T-helper 1 cell (primary cell): ENCODE measurements at regions not wholly inside any gene's neighbourhood (a gene's known extent, or its start where the extent isn't known, plus 50 kb on each side); places are given as distances from the start of the nearest gene placed in this dataset.
"Not testable (repeated sequence)": the region's sequence is repeated elsewhere in the genome, so short reads cannot be mapped to it uniquely, and the experiment has no call there.

Experiments
- DNase-seq, 5 donors: peaks; one replicate each; pipeline ENCODE4 v3.0.0-alpha.2; 2012 to 2020

DNA sequence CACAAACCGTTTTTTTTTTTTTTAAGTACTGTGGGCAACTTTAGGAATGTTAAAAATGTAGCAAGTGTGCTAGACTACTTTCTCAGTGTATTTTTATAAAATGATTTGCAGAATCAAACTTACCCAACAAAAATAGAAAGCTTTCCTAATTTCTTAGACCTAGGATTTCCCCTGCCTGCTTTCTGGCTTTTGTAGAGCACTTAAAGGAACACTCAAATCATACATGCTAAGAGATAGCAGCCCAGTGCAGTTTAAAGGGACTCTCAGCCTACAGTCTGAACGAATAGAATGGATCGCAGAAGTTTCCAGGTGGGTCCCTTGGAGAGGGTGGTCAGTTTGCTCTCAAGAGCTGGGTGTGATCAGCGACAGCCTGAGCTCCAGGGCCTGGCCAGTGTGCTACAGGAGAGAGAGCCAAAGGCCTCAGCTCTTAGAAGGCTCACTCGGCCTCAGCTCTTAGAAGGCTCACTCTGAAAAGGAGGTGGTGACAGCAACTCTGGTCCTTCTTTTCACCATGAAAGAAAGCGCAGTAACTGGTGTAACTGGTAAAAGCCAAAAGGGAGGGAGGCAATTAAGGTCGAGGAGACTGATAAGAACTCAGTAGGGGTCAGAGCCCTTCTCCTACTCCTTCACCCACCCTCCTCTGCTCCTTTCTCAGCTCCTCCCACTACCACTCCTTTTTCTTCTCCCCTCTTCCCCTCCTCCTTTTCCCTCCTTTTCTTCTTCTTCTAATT, 142.4 kb downstream of the ZFP64 start:
- no peak for DNase-seq

DNA sequence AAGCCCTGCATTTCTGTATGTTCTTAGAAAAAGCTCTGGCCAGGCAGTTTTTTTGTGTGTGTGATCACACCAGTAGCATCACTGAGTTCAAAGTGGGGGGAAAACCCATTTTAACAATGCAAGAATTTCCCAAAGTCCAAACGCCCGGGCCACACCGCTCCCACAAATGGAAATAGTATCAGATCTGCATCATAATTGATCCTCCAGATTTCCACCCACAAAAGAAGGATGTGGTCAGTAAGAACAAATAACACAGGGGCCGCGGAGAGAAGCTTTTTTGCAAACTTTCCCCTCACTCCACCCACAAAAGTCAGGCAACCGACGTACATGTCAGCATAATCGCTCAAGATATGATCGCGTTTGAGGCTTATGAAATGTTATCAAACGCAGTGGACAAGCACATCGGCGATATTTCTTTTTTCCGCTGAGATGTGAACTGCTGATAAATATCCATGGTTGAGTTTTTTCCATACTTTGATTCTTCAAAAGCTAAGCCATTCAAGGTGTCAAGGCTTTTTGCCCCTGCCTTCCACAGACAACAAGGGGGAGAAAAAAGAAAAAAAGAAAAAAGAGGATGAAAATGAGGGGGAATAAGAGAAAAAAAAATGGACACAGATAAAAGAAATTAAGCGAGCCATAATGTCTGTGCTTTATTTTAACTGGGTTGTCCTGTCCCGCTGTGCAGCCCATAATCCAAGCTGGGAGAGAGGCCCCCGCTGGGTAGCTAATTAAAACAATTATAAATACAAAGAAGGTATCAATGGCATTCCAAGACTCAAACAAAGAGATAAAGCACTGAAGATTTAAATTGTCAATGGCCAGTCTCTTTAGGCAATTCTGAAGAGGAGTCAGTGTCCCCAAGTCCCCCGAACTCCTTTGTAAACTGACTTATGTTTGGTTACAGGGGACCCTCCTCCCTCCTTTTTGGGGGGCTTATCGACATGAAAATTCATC, 143.5 kb downstream of the ZFP64 start:
- DNase-seq = peak in 1 of 5 donors; percentile 47

DNA sequence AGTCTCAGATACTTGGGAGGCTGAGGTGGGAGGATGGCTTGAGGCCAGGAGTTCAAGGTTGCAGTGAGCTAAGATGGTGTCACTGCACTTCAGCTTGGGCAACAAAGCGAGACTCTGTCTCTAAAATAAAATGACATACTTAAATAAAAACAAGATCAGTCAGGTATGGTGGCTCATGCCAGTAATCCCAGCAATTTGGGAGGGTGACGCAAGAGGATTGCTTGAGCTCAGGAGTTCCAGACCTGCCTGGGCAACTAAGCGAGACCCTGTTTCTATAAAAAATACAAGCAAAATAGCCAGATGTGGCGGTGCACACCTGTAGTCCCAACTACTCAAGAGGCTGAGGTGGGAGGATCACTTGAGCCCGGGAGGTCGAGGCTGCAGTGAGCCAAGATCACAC, 149.6 kb downstream of the ZFP64 start:
- no peak for DNase-seq

DNA sequence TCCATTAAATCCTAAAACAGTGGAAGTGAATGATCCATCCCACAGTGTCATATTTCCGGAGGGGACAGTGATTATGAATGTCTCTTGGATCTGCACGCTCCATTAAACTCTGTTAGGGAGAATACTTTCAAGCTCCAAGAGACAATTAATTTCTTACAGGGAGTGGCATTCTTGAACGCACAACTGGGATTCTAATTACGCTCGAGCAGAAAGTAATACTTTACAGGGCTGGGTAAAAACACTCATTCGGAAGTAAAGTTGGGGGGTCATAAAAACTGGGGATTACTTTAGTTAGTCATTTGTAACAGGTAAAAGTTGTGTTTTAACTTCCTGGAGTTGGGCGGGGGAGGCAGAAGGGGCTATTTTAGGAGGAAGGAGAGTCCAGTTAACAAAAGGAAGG, 151.8 kb downstream of the ZFP64 start:
- no peak for DNase-seq

DNA sequence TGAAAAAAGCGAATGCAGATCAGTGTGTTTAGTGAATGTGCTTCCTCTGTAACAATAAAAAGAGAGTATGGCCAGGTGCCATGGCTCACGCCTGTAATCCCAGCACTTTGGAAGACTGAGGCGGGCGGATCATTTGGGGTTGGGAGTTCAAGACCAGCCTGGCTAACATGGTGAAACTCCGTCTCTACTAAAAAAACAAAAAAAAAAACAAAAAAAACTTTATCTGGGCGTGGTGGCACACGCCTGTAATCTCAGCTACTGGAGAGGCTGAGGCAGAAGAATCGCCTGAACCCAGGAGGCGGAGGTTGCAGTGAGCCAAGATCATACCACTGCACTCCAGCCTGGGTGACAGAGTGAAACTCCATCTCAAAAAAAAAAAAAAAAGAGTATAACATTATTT, 152.9 kb downstream of the ZFP64 start:
- DNase-seq = not testable (repeated sequence)

DNA sequence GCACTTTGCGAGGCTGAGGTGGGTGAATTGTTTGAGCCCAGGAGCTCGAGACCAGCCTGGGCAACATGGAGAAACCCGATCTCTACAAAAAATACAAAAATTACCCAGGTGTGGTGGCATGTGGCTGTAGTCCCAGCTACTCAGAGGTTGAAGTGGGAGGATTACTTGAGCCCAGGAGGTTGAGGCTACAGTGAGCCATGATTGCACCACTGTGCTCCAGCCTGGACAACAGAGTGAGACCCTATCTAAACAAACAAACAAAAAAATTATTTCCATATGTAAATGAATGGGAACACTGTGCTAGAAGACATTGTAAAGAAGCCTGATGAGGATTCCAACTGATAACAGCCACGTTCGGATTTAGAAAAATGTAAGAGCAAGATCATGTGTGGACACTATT, 154.2 kb downstream of the ZFP64 start:
- DNase-seq = no peak

DNA sequence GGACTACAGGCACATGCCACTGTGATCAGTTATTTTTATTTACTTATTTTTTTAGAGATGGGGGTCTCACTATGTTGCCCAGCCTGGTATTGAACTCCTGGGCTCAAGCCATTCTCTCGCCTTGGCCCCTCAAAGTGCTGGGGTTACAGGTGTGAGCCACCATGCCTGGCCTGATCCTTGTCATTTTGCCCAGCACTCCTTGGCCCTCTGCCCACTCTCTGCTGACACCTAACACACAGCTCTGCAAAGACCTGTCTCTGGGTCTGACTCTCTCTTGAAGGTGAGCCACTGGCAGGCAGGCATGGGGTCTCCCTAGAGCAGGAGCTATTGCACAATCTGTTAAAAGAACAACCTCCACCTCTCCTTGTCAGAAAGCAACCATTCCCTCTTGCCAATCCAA, 155.6 kb downstream of the ZFP64 start:
- no peak for DNase-seq

DNA sequence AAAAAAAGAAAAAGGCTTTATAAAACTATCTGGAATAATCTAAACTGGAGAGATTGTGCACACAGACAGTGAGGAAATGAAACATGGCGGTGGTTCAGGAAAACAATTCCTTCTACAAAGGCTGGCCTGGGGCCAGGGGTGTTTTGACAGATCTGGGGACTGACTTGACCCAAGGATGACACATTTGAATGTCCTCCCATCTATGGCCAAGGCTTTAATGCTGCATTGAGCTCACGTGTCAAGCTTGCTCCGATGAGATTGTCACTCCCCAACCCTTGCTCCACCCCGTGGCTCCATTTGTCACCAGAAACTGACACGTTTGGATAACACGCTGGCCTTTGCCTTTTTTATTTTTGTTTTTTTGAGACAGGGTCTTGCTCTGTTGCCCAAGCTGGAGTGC, 156.1 kb downstream of the ZFP64 start:
- no peak for DNase-seq

DNA sequence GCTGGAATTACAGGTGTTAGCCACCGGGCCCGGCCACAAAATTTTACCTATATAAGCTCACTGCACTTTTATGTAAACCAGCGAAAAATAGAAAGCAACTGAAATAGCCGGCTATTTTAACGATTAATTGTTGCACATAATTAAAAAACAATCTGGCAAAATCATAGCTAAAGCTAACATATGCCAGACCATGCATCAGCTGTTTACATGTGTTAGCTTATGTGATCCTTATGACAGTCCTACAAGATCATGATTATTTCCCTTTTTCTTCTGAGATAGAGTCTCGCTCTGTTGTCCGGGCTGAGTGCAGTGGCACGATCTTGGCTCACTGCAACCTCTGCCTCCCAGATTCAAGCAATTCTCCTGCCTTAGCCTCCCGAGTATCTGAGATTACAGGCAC, 157.0 kb downstream of the ZFP64 start:
- DNase-seq = no peak

DNA sequence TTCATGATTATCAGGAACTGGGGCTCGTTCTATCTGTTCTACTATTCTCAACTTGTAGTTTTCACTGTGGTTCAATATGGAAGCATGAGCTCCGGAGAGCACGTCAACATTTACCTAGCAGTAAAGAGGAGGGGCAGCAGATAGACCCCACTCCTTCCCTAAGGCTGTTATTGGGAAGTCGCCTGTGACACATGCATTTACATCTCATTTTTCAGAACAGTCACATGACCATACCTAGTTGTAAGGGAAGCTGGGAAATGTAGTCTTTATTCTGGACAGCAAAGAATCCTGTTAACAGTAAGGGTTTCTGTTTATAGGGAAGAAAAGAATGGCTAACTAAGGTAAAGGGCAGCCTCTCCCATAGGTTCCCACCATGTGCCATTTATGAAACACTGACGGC, 158.3 kb downstream of the ZFP64 start:
- no peak for DNase-seq

DNA sequence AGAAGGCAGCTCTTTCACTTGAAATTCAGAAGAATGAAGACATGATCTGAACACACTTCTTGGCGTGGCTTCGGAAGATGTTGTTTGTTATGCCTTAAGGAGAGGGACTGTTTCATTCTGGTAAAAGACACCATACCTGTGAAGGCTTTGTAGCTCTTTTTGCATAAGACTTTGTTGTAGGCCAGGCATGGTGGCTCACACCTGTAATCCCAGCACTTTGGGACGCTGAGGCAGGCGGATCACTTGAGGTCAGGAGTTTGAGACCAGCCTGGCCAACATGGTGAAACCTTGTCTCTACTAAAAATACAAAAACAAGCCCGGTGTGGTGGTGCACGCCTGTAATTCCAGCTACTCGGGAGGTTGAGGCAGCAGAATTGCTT, 159.3 kb downstream of the ZFP64 start:
- DNase-seq = not testable (repeated sequence)

DNA sequence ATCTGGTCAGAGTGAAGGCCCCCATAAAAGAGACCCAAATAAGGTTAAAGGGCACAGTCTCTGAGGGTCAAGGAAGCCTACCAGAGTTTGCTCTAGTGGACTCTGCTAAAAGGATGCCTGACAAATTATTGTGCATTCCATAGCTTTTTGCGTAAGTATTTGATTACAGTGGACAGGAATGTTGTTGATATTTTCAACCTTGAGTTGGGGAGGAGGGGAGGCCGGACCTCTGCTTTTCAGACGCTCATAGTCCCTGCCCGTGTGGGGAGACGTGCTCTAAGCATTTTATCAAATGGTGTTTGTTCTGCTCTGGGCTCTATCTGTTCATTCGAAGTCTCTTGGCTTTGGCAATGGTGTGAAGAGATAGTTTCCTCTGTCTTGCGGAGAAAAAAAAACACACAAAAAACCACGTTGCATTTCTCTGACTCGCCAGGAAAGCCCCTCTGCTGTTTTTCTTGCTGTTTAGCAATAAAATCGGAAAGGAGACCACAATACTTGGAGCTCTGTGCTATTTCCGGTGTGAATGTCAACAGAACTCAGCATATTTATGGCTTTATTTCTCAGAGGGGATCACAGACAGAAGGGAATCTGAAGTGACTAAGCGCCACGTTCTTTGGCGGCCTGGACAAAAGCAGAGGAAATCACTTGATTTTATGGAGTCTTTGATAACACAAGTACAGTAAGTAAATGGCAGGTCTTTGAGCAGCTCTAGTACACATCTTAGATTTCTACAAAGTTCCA, 159.8 kb downstream of the ZFP64 start:
- DNase-seq = peak in 1 of 5 donors; percentile 65

DNA sequence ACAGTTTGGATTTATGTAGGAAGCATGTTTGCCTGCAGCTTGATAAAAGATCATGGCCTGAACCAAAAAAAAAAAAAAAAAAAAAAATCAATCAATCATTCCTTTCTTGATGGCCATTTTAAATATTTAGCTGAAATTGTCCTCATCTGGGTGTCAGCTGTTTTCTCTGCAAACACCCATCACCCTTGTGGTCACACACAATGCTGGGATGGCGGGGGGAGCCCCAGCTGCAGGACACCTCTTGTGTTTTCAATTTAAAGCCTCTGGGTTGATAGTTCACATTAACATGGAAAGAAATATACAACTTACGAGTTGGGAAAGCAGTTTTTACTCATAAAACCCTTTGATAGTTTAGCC, 160.4 kb downstream of the ZFP64 start:
- DNase-seq = no peak

DNA sequence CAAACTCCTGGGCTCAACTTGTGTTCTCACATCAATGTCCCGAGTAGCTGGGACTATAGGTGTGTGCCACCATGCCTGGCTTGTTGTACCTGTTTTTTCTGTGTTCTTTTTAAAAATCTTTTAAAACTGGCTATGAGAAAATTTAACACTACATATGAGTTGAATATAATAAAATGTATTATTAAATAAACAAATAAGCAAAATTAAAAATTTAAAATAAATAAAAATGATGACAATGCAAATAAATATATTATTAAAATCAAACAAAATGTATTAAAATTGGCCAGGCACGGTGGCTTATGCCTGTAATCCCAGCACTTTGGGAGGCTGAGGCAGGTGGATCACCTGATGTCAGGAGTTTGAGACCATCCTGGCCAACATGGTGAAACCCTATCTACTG, 162.4 kb downstream of the ZFP64 start:
- not testable (repeated sequence) for DNase-seq

DNA sequence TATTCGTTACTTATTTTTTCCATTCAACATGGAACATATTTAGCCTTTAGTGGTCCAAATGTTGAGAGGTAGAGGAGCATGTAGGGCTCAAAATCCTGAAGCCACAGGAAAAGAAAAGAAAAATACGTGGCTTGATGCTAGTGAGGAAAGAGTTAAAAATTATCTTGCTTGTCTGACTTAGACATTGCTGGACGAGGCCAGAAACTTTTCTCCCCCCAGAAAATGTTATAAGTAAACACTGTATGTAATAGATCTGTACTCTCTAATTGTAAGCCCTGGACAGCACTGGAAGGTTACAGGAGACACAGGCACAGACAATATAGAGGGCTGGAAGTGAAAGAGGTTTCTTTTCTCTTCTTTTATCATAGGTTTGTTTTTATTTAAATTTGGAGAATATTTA, 165.6 kb downstream of the ZFP64 start:
- DNase-seq = no peak

DNA sequence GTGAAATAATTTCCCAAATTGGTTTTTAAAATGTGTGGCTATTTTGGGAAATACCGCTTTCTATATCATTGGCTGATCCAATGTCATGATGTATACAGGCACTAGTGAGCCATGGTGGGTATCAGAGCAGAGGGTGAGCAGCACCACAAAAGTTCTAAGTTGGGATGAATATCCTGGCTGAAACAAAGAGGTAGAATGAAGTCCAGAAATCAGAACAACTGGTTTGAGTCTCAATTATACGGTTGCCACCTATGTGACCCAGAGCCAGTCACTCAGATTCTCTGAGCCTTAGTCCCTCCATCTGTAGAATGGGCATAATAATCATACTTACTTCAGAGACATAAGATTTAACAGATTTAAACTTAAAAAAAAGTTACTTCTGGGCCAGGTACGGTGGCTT, 172.3 kb downstream of the ZFP64 start:
- DNase-seq = no peak

DNA sequence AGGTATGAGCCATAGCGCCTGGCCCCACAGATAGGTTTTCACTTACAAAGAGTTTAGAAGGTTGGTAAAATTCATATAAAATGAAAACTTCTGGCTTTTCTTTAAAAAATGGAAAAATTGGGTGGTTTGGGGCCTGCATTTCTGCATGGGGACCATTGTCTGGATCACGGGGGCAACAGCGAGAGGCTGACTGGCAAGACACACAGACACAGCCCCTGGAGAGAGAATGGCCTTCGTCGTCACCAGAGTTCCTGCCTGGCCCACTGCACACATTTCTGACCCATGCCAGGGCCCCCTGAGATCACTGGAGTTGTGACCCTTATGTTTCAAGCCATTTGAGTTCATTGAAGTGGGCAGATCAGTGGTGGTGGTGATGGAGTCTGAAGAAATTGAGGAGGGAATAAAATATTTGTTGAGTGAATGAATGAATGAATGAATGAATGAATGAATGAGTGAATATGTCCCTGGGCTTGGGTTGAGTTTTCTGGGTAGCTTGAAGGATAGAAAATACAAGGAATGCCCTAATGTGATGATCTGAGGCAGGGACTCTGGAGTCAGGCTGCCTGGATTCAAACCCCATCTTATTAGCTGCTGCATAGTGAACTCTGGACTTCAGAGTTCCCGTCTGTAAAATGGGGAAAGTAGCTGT, 173.8 kb downstream of the ZFP64 start:
- DNase-seq = no peak

DNA sequence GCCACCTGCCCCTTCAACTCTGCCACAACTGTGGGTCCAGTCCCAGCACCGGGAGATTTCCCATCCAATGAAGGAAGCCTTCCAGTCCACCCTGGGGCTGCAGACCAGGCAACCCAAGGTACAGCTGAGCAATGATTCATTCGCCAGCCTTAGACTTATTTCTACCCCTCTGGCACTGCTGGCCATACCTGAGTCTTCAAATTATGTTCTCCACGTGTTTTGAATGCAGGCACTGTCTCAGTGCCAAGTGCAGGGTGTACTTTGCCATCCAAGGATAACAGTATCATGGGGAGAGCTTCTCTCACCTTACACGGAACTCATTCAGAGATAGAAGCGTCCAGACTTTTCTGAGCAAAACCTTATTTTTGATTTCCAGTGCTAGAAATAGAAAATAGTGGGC, 175.6 kb downstream of the ZFP64 start:
- no peak for DNase-seq

DNA sequence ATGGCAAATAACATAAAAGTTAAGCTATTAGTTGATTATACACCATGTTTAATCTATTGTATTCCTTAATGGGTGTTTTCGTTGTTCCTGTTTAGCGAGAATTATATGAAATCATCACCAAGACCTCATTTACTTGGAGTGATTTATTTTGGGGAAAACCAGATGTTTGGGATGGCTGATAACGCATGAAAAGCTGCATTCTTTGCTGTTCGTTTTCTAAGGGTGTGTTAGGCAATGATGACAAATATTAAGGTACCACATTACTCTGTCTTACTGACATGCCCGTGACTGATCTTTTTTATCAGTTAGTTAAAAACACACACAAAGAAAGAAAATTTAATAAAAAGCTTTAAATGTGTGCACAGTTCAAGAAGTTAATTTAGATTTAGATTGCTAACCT, 176.4 kb downstream of the ZFP64 start:
- no peak for DNase-seq

DNA sequence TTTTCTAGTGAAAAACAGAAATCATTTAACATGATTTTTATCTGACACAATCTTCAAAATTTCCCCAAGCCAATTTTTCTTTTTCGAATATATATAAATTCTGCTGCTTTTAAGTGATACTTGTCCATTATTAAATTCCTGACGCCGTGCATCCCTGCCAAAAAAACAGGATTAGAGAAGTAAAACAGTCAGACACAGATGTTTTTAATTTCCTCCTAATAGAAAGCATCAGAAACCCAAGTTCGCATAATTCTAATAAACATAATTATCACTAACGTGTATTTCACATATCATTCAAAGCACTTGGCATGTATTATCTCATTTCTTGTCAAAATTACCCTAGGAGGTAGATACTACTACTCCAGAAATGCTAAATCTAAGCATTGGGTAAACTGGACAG, 179.5 kb downstream of the ZFP64 start:
- DNase-seq = no peak

DNA sequence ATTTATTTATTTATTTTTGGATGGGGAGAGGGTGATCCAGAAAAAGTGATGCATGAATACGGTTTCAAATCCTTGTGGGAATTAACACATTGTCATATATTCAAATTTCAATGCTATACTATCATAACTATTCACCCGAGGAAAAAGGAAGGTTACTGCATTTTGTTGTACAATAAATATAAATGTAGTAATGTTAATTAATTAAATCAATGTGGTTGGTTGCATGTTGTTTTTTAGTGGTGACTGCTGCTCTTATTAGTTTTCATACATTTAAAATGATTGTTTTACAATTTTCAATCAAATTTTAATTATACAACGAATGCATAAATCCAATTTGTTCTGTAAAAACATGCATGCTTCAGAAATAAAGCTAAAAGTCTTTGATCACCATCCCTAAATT, 180.5 kb downstream of the ZFP64 start:
- DNase-seq = no peak

DNA sequence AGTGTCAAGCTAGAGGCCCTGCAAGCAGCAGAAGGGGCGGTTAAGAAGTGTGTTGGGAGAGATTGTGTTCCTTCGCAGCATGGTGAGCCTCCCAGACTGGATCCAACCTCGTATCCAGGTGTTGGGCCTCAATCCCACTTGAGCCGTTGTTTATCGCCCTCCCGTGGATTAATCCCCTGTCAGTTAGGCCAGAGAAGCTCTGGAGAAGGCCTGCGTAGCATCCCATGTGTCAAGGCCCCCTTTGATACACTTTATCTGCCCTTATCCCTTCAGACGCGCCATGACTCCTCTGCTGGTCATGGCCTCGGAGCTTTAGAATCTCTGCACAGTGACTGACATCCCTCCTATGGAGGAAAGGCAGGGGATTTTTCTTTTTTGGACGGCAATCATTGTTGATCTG, 181.0 kb downstream of the ZFP64 start:
- DNase-seq = no peak

DNA sequence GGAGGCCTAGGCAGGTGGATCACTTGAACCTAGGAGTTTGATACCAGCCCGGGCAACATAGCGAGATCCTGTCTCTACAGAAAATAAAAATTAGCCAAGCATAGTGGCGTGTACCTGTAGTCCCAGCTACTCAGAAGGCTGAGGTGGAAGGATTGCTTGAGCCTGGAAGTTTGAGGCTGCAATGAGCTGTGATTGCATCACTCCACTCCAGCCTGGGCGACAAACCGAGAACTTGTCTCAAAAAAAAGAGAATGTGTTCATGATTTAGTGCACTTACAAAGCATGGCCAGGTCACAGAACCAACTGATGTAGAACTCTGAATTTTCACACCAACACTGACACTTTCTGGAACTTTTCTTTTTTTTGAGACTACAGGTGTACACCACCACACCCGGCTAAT, 182.7 kb downstream of the ZFP64 start:
- no peak for DNase-seq
